ENCODE measurements at regions not wholly inside any gene's neighbourhood (a gene's known extent, or its start where the extent isn't known, plus 50 kb on each side); places are given as distances from the start of the nearest gene placed in this dataset.

DNA sequence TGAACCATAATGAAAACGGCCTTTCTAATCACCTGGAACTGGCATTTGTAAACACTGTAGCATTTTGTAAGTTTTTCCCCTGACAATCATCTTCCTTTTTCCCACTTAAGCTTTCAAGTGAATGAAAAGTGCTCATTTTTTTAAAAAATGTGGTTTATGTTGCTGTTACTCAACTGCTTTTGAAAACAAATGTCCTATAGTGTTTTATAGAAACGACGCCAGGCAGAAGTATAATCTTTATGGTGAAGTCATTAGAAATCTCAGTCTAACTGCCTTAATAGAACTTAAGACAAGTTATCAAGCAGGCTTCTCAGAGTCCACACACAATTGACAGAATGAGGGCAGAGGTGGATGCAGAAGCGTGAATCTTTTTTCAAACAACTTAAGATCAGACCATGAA, 442.3 kb downstream of the KLF12 start:
- Histone ChIP-seq H3K9ac (ENCODE audit: insufficient read depth, low read length, poor library complexity, severe bottlenecking) (no peak overlapping the region), H3K27ac (ENCODE audit: low read depth in 1 of 2, low read length in 2 of 2) (no peak overlapping the region), H3K4me3 (replicated peaks in 1 of 3; ENCODE audit: low read depth in 2 of 3, low read length in 3 of 3) (no peak overlapping the region), H3K4me2 (replicated peaks; ENCODE audit: extremely low read depth, low read length, poor library complexity, severe bottlenecking) (no peak overlapping the region), H3K27me3 (ENCODE audit: control insufficient read depth in 2 of 2, insufficient read depth in 2 of 2, low read length in 2 of 2) (no peaks in the 10 kb centered on the region), H4K20me1 (ENCODE audit: insufficient read depth, low read length) (no peaks in the 10 kb centered on the region), H2AFZ (ENCODE audit: insufficient read depth, low read depth, low read length, poor library complexity, severe bottlenecking) (no peak overlapping the region), H3K79me2 (ENCODE audit: insufficient read depth, low read length) (no peaks in the 10 kb centered on the region), H3K9me3 (replicated peaks in 1 of 2; ENCODE audit: control insufficient read depth in 1 of 2, insufficient read depth in 1 of 2, low read length in 2 of 2) (no peaks in the 10 kb centered on the region), H3K36me3 (replicated peaks in 1 of 2; ENCODE audit: control insufficient read depth in 1 of 2, insufficient read depth in 2 of 2, low read length in 2 of 2) (no peaks in the 10 kb centered on the region), H3K4me1 (ENCODE audit: control insufficient read depth in 1 of 2, insufficient read depth in 2 of 2, low read length in 2 of 2) (no peaks in the 10 kb centered on the region)
- TF ChIP-seq, protein P1, sequence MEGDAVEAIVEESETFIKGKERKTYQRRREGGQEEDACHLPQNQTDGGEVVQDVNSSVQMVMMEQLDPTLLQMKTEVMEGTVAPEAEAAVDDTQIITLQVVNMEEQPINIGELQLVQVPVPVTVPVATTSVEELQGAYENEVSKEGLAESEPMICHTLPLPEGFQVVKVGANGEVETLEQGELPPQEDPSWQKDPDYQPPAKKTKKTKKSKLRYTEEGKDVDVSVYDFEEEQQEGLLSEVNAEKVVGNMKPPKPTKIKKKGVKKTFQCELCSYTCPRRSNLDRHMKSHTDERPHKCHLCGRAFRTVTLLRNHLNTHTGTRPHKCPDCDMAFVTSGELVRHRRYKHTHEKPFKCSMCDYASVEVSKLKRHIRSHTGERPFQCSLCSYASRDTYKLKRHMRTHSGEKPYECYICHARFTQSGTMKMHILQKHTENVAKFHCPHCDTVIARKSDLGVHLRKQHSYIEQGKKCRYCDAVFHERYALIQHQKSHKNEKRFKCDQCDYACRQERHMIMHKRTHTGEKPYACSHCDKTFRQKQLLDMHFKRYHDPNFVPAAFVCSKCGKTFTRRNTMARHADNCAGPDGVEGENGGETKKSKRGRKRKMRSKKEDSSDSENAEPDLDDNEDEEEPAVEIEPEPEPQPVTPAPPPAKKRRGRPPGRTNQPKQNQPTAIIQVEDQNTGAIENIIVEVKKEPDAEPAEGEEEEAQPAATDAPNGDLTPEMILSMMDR (IDR thresholded peaks at IDR 0.05): no peak
- Mint-ChIP-seq H3K36me3 (no peaks in the 10 kb centered on the region), H3K27ac (no peak overlapping the region), H3K9me3 (peaks cover 0 to 2% (median 0%) of the 10 kb centered on the region in 7 donors), H3K4me3 (no peak overlapping the region), H3K4me1 (no peaks in the 10 kb centered on the region), H3K27me3 (ENCODE audit: low read depth in 3 of 3) (no peaks in the 10 kb centered on the region)
- DNase-seq: no peak
- intact Hi-C loops (cut with micrococcal nuclease): no loop called here
- WGBS (ENCODE audit: insufficient coverage): no CpG with 5 or more reads among the region's 4 CpGs

GRCh38 chr13:73687929-73688328, 446.3 kb downstream of the KLF12 start:
- Histone ChIP-seq H3K36me3 (replicated peaks in 1 of 2; ENCODE audit: control insufficient read depth in 1 of 2, insufficient read depth in 2 of 2, low read length in 2 of 2) (no peaks in the 10 kb centered on the region), H3K4me3 (replicated peaks in 1 of 3; ENCODE audit: low read depth in 2 of 3, low read length in 3 of 3) (no peak overlapping the region), H4K20me1 (ENCODE audit: insufficient read depth, low read length) (no peaks in the 10 kb centered on the region), H2AFZ (ENCODE audit: insufficient read depth, low read depth, low read length, poor library complexity, severe bottlenecking) (no peak overlapping the region), H3K4me2 (replicated peaks; ENCODE audit: extremely low read depth, low read length, poor library complexity, severe bottlenecking) (no peak overlapping the region), H3K9me3 (replicated peaks in 1 of 2; ENCODE audit: control insufficient read depth in 1 of 2, insufficient read depth in 1 of 2, low read length in 2 of 2) (no peaks in the 10 kb centered on the region), H3K27ac (ENCODE audit: low read depth in 1 of 2, low read length in 2 of 2) (no peak overlapping the region), H3K79me2 (ENCODE audit: insufficient read depth, low read length) (no peaks in the 10 kb centered on the region), H3K9ac (ENCODE audit: insufficient read depth, low read length, poor library complexity, severe bottlenecking) (no peak overlapping the region), H3K27me3 (ENCODE audit: control insufficient read depth in 2 of 2, insufficient read depth in 2 of 2, low read length in 2 of 2) (no peaks in the 10 kb centered on the region), H3K4me1 (ENCODE audit: control insufficient read depth in 1 of 2, insufficient read depth in 2 of 2, low read length in 2 of 2) (no peaks in the 10 kb centered on the region)
- Mint-ChIP-seq H3K4me1 (no peaks in the 10 kb centered on the region), H3K4me3 (no peak overlapping the region), H3K9me3 (peaks cover 0 to 3% (median 0%) of the 10 kb centered on the region in 7 donors), H3K36me3 (no peaks in the 10 kb centered on the region), H3K27me3 (ENCODE audit: low read depth in 3 of 3) (no peaks in the 10 kb centered on the region), H3K27ac (no peak overlapping the region)
- TF ChIP-seq, protein P1 (IDR thresholded peaks at IDR 0.05): no peak
- intact Hi-C loops (cut with micrococcal nuclease): no loop called here
- no peak for DNase-seq

All from CD14-positive monocyte (primary cell).